NT2/D1 (cell line): ENCODE measurements at regions not wholly inside any gene's neighbourhood (a gene's known extent, or its start where the extent isn't known, plus 50 kb on each side); places are given as distances from the start of the nearest gene placed in this dataset.

ENCODE experiments used
- SUZ12 ChIP-seq: IDR thresholded peaks from 2 replicates; pipeline ENCODE4 v1.6.1; 2011; ENCODE audit not compliant: insufficient read length, insufficient read depth; ENCODE audit errors: extremely low read depth
- YY1 ChIP-seq: IDR thresholded peaks from 2 replicates; pipeline ENCODE4 v1.6.1; 2011; ENCODE audit not compliant: insufficient read length, insufficient read depth
- ZNF274 ChIP-seq: IDR thresholded peaks from 2 replicates; pipeline ENCODE4 v1.6.1; 2011; ENCODE audit warnings: mild to moderate bottlenecking, low read depth, low read length

DNA sequence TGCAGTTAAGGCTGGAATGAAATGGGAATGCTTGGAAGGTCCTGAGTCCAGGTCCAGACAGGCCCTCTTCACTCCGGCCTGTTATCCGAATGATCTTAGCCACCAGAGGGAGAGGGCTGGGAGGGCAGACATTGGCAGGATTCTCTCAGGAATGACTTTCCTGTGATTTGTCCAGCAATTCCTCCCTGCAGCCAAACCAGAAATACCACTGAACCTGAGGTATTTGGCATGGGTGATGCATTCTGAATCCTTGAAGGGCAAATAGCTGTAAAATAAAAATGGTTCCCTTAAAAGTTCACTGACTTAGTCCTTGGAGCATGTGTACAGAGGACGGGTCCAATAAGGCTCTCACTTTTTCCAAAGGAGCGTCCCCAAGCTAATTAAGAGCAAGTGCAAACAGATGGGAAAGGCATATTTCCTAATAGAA, 77.5 kb upstream of the HABP2 start:
- TF ChIP-seq SUZ12 (no peak), ZNF274 (no peak), YY1 (no peak)
